ENCODE measurements at regions not wholly inside any gene's neighbourhood (a gene's known extent, or its start where the extent isn't known, plus 50 kb on each side); places are given as distances from the start of the nearest gene placed in this dataset.

DNA sequence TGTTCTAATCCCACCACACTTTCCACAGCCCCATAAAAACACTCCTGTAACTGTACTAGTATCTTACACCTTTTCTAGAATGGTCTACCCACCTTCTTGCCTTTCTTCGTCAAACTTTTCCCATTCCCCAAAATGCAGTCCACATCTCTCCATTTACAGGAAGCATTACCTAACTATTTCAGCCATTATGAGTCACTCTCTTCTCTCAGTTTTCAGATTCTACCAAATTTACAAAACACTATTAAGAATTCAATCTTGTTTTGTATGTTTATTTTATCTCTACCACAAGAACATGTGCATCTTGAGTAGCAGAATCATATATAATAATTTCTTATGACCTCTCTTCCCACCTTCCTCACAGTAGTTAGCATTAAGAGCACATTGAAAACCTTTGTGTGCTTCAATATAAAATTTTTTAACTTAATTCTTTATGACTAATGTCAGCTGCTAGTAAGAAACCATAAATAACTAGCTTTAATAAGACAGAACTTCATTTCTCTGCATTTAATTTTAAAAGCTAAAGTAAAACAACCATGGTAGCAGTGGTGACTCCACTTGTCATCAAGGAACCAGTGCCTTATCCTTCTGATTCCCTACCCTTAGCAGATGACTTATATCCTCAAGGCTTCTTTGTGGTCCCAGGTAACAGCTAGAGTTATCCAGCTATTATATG is 56.6 kb upstream of the MAP2 start:
- no peak for DNase-seq (ENCODE audit: low spot score)

DNA sequence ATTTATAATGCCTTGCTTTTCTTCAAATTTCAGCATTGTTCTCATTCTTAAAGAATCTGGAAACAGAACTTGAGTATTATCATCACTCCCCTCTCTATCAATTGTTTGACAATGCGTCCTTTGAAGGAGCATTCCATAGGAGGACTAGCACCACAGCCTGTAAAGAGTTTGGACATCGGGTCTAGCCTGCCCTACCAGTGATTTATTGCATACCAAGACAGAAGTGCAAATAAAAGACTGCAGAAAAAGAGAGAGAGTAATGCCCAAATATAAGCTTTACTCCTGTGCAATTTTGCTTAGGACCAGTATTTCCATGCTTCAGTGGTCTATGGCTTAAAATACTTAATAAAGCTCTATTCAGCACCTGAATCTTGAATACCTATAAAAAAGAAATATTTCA is 55.4 kb upstream of the MAP2 start:
- no peak for DNase-seq (ENCODE audit: low spot score)

DNA sequence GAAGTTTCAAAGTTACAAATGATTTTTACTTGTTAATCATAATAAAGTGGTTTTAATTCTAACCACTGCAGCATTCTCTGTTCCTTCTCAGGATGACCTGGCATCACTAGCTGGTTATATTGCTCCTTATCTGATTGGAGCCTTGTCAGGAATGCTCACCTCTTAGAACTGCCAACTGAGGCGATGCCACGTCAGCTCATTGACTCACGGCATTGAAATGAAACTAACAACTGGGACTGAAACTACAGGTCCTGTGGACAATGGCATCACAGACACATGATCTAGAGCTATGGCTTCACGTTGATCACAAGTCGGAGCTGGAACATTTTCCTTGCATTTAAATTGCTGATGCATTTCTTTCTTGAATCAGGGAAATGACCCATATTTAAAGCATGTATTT is 54.9 kb upstream of the MAP2 start:
- no peak for DNase-seq (ENCODE audit: low spot score)

DNA sequence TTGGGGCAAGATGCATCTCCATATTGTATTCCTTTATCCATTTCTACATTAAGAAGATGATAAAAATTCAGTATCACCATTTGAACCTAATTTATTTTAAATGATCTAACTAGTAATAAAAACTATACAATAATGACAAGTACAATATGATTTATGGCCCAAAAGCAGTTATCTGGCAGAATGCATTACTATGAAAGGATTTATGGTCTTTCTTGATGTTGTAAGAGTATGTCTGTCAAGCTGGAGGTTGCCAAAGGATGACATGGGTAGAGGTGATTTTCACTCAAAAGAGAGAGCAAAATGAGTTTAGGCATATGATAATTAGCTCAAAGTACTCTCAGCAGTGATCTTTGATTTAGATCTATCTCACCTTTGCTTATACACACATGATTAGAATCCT is 54.2 kb upstream of the MAP2 start:
- no peak for DNase-seq (ENCODE audit: low spot score)

DNA sequence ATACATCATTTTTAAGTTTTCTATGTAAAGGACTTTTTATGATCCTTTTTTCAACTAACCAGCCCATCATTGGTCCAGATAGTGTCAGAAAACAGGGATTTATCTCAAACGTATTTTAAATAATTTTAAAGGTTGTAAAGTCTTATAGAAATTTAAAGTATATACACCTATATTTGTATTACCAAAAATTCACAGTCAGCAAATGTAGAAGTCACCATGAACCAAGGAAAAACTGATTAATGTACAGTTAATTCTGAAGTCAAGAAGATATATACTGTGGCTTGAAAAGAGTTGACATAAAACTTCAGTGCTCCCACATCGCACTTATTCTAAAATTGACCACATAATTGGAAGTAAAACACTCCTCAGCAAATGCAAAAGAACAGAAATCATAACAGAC is 52.4 kb upstream of the MAP2 start:
- no peak for DNase-seq (ENCODE audit: low spot score)

Data from CD4-positive, alpha-beta T cell treated with Interleukin-6 at 100 ng/mL for 8 hours (primary cell).